Epidermal melanocyte (primary cell): ENCODE measurements at regions not wholly inside any gene's neighbourhood (a gene's known extent, or its start where the extent isn't known, plus 50 kb on each side); places are given as distances from the start of the nearest gene placed in this dataset.

Source experiments
- DNase-seq: peaks from one replicate; pipeline ENCODE4 v3.0.0; 2011; ENCODE audit warnings: low spot score; ENCODE audit not compliant: insufficient read length

- DNase-seq = no peak
Observed at GRCh38 chr1:212189352-212189738, 95.9 kb upstream of the PPP2R5A start.

- DNase-seq = no peak
Observed at GRCh38 chr1:212190169-212190568, 95.0 kb upstream of the PPP2R5A start.

DNA sequence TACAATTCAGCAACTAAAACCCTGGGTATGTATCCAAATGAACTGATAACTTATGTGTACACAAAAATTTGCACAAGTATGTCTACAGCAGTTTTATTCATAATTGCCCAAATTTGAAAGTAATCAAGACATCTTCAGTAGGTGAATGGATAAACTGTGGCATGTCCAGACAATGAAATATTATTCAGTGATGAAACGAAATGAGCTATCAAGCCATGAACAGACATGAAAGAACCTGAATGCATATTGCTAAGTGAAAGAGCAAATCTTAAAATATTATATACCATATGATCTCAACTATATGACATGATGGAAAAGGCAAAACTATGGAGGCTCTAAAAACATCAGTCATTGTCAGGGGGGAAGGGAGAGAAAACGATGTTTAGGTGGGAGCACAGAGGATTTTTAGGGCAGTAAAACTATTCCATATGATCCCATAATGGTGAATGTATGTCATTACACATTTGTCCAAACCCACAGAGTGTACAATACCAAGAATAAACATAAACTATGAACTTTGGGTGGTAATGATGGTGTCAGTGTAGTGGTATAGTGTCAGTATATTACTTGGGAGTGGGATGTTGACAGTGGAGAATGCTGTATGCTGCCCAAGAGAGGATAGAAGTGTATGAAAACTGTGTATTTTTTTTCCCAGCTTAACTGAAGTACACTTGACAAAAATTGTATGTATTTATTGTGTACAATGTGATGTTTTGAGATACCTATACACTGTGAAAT lies 92.8 kb upstream of the PPP2R5A start:
- DNase-seq = no peak

GRCh38 chr1:212196355-212196754 lies 88.9 kb upstream of the PPP2R5A start:
- no peak for DNase-seq

DNA sequence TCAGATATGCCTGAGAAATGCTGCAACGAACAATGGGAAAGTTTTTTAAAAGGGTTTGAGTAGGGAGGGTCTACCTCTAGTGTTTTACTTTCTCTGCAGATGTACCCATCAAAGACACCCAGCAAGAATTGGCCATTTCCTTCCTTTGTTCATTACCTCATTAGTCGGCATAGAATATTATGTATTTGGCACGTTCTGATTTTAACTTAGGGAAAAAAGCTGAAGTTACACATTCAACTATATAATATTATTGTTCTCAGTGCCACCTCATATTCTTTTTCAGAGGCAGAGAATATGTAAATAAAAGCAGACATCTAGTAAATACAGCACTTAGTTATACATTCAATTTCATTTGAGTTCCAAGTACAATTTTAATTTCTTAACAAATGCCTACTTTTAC lies 83.7 kb upstream of the PPP2R5A start:
- DNase-seq = no peak

GRCh38 chr1:212203630-212204029 lies 81.6 kb upstream of the PPP2R5A start:
- no peak for DNase-seq

GRCh38 chr1:212205006-212205405 lies 80.2 kb upstream of the PPP2R5A start:
- no peak for DNase-seq

- DNase-seq = no peak
Observed at GRCh38 chr1:212205843-212206242, 79.4 kb upstream of the PPP2R5A start.

GRCh38 chr1:212207118-212207517 lies 78.1 kb upstream of the PPP2R5A start:
- no peak for DNase-seq

GRCh38 chr1:212207822-212208520 lies 77.2 kb upstream of the PPP2R5A start:
- no peak for DNase-seq

DNA sequence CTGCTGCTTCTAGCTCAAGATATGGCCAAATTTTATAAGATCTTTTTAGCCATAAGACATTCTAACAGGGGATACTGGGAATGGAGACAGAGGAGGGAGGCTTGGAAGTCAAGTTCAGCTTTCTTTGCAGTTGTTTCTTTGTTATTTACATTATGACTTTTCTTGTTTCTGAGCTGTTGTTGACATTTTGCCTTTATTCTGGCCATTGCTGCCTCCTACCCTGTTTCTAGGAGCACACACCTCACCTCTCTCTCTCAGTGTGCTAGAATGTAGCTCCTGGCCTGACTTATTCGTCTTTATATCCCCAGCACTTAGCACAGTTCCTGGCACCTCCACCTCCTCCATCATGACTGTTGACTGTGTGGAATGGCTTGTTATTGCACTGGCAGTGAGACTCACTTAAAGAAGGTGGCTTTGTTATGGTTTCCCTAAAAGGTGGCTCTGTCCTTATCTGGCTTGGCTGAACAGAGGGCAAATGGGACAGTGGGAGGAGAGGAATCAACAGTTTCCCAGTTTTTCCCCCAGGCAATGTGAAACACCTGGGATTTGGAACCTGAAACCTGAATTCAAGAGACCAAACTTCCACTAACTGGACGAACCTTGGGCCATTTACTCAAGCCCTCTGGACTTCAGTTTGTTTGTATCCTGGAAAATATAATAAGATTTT lies 76.1 kb upstream of the PPP2R5A start:
- DNase-seq = no peak

DNA sequence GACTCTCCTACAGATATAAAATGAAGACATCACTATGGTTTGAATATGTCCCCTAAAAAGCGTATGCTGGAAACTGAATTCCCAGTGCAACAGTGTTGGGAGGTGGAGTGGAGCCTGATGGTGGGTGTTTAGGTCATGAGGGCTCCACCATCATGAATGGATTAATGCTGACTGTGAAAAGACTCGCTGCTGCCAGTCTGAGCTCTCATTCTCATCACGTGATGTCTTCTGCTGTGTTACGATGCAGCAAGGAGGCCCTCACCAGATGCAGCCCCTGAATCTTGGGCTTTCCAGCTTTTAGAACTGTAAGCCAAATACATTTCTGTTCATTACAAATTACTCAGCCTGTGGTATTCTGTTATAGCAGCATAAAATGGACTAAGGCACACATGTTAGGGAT lies 73.8 kb upstream of the PPP2R5A start:
- no peak for DNase-seq

DNA sequence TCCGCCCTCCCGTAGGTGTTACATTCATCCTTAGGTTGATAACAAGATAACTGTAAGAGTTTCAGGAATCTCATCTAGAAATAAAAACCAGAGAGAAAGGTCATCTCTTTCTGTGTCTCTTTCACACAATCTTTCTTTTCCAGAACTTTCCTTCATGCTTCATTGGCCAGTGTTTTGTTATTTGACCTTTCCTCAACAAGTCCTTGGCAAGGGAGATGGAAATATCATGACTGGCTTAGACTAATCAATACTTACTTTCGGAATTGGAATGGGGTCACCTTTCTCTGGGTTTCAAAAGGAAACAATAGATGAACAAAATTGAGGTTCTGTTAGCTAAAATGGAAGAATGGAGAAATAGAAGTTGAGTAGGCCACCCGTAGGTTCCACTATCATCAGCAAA lies 72.9 kb upstream of the PPP2R5A start:
- no peak for DNase-seq

DNA sequence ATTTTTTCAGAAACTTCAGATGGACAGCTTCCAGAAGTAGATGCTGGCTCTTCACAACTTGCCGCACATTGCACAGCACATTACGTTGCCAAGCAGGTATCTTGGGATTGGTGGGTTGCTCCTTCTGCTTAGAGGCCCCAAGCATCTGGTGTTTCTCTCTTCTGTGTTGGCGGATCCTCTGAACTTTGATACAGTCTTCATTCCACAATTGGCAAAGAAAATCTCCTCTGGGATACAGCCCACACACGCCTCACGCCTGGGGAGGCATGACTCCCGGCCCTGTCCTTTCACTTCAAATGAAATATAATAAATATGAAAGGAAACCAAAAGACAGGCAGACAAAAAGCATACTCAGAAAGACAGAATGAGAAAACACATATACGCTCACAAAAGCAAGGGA lies 72.3 kb upstream of the PPP2R5A start:
- no peak for DNase-seq

DNA sequence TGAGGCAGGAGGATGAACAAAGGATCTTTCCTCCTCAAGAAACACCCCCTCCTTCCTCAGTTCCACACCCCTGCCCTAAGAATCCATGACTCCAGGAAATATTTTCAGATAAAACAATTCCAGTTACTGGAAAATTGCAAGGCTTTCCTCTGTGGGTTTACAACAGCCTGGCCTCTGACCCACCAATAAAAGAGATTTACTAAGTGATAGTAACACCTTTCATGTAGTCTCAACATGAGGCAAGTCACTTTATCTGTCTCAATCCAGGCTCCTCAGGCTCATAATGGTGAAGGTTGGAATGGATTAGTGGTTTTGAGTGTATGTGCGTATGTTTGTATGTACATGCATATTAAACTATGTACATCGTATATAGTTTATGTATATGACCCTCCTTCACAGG lies 71.4 kb upstream of the PPP2R5A start:
- DNase-seq = no peak

DNA sequence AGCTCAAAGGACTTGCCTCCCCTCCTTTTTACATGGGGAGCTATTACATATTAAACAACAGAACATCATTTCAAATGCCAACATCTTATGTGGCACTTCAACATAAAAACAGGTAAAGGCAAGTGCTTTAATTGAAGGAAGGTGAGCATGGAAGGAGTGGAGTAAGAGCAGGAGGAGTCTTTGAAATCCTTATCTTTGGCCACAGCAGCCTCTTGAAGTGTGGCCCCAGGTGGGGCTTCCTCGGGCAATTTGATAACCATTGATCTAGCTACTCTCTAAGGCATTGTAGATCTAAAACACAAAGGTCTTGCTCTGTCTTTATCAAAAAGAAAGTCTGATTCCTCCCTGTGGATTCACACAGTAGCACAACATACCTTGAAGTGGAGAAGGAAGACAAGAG lies 70.9 kb upstream of the PPP2R5A start:
- no peak for DNase-seq

DNA sequence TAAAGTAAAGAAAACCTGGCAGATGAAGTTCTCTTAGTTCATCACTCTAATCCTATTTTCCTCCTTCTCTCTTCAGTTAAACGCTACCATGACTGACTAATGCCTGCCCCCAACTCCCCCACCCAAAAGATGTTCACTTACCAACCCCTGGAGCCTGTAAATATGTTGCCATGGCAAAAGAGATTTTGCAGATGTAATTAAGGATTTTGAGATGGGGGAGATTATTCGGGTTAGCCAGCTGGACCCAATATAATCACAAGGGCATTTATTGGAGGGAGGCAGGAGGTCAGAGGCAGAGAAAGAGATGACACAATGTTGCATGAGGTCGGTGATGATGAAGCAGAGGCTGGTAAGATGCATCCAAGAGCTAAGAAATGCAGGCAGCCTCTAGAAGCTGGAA lies 69.3 kb upstream of the PPP2R5A start:
- DNase-seq = no peak

DNA sequence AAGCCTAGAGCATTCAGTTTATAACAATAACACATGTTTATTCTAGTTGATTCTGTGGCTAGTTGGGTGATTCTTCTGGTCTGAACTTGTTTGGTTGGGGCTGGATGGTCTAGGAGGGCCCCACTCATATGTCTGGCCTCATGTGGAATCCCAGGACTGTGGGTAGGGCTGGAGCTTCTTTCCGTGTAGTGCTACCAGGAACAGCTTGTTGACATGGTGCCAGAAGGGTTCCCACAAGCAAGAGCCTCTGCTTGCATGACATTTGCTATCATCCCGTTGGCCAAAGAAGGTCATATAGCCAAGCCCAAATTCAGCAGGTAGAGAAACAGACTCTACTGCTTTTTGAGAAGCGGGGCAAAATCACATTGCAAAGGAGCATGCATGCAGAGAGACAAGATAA lies 67.6 kb upstream of the PPP2R5A start:
- DNase-seq = no peak

DNA sequence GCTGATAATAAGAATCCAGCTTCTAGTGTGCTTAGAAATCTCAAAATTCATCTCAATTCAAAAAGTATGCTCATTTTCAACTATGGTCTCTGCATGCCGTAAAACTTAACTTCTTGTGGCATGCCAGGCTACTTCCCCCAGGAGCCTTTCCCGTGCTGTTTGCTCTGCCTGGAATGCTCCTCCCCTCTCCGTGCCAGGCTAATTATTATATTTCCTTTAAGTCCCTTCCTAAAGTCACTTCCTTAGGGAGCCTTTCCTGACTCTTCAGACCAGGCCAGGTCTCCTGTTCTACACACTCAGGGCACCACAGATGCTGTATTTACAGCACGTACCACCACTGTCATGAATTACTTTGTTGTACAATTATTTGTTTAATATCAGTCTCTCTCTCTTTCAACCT lies 67.1 kb upstream of the PPP2R5A start:
- DNase-seq = no peak

DNA sequence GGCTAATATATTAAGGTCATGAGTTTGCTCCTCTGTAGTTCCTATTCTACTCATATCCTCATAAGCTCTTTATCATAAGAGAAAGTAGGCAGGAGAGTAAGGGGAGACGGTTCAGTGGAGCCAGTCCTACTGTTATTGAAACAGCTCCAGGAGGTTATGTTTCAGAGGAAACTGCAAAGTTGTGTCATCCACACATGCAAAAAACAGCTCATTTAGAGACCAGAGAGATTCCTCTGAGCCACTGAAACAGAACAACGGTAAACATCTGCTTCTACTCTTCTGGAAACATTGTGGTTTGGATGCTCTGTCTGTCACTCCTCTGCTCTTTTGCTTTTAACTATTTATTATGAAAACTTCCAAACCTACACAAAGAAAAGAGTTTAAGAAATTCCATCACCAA lies 66.3 kb upstream of the PPP2R5A start:
- peak; percentile 40 for DNase-seq

DNA sequence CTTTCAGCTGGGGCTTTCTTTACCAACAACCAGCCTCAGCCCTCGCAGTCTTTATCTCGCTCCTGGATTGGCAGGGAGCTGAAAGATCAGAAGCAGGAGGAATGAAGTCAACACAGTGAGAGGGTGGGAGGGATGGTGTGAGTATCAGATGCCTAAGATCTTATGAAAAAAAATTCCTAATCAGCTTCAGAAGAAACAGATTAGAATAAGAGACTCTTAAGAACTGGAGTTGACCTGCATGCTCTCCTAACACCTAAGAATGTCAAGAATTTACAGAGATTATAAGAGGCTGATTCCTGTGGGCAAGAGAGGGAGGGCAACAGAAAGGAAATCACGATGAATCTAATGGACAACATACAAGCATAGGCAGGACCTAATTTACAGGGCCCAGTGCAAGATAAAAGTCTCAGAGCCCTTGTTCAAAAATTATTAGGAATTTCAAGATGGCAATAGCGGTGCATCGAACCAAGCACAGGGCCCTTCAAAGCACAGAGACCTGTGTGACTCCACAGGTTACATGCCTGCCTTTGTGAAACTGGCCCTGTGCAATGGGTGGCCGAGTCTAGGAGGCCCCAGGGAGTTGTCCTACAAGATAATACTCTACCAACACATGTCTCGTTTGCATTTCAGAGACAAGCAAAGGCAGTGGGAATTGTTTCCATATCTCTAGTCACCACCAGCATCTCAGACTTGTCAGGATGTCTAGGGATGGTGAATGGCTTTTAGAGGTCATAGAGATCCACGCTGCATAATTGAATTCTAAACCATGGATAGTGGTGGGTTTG lies 65.3 kb upstream of the PPP2R5A start:
- no peak for DNase-seq

DNA sequence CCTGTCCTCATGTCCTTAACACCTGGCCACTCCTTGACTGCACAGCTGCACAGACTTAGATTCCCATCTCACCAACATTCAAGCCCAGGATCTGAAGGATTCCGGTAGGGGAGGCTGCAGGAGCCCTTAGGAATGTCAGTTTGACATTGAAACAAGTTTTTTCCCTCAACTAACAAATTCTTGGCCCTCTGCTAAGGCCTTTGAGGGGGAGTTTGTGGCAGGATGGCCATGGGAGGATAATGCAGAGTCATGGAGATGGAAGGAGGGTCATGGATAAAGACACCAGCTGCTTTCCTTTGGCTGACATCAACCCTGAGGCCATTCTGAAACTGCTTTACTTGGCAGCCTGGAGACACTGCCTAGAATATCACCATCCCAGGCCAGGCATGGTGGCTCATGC lies 63.4 kb upstream of the PPP2R5A start:
- no peak for DNase-seq
